Liver (tissue), 3 donors: ENCODE measurements at regions not wholly inside any gene's neighbourhood (a gene's known extent, or its start where the extent isn't known, plus 50 kb on each side); places are given as distances from the start of the nearest gene placed in this dataset.

Experiments used
- ATF3 ChIP-seq: IDR thresholded peaks from 2 replicates; pipeline ENCODE4 v1.6.1; 2016; ENCODE audit warnings: antibody characterized with exemption
- CTCF ChIP-seq: fragments of 150-350 bp; IDR thresholded peaks from 2 replicates; pipeline ENCODE4 v1.5.1; 2017; ENCODE audit warnings: improper control_type of control experiment, low read depth, low read length; ENCODE audit not compliant: missing input control
- FOXA1 ChIP-seq: IDR thresholded peaks from 2 replicates; pipeline ENCODE4 v1.6.1; 2016; ENCODE audit warnings: antibody characterized with exemption
- GABPA ChIP-seq, 2 donors: IDR thresholded peaks in 1 of 2; conservative IDR thresholded peaks in 1 of 2; 2 replicates each; pipeline ENCODE4 v1.6.1; 2016; ENCODE audit warnings: antibody characterized with exemption in 2 of 2, mild to moderate bottlenecking in 1 of 2, moderate library complexity in 1 of 2
- MAX ChIP-seq: IDR thresholded peaks from 2 replicates; pipeline ENCODE4 v1.6.1; 2016; ENCODE audit warnings: antibody characterized with exemption
- RAD21 ChIP-seq, 2 donors: IDR thresholded peaks; 2 replicates each; pipeline ENCODE4 v1.6.1; 2016; ENCODE audit warnings: antibody characterized with exemption in 2 of 2, mild to moderate bottlenecking in 2 of 2
- SP1 ChIP-seq: IDR thresholded peaks from 2 replicates; pipeline ENCODE4 v1.6.1; 2018; ENCODE audit warnings: antibody characterized with exemption, mild to moderate bottlenecking
- TAF1 ChIP-seq: conservative IDR thresholded peaks from 2 replicates; pipeline ENCODE4 v1.6.1; 2016; ENCODE audit warnings: antibody characterized with exemption, mild to moderate bottlenecking
- YY1 ChIP-seq: IDR thresholded peaks from 2 replicates; pipeline ENCODE4 v1.6.1; 2016; ENCODE audit warnings: antibody characterized with exemption, mild to moderate bottlenecking
- ZBTB33 ChIP-seq: IDR thresholded peaks from 2 replicates; pipeline ENCODE4 v1.6.1; 2016; ENCODE audit warnings: antibody characterized with exemption
- donor health status: healthy.
- donor health status: healthy.

- no peak for TF ChIP-seq CTCF
- TF ChIP-seq MAX = no peak
- no peak for TF ChIP-seq YY1
- TF ChIP-seq TAF1 = no peak
- no peak for TF ChIP-seq ZBTB33
- TF ChIP-seq RAD21 (IDR thresholded peaks at IDR 0.05) = no peak
- TF ChIP-seq SP1 = no peak
- TF ChIP-seq FOXA1 = no peak
- TF ChIP-seq GABPA (IDR thresholded peaks at IDR 0.05 in 1 of 2, conservative IDR thresholded peaks at IDR 0.05 in 1 of 2) = no peak
- TF ChIP-seq ATF3 = no peak
Measured at GRCh38 chr2:193517615-193518014, 1322.9 kb upstream of the TMEFF2 start.
